ENCODE measurements at regions not wholly inside any gene's neighbourhood (a gene's known extent, or its start where the extent isn't known, plus 50 kb on each side); places are given as distances from the start of the nearest gene placed in this dataset.

DNA sequence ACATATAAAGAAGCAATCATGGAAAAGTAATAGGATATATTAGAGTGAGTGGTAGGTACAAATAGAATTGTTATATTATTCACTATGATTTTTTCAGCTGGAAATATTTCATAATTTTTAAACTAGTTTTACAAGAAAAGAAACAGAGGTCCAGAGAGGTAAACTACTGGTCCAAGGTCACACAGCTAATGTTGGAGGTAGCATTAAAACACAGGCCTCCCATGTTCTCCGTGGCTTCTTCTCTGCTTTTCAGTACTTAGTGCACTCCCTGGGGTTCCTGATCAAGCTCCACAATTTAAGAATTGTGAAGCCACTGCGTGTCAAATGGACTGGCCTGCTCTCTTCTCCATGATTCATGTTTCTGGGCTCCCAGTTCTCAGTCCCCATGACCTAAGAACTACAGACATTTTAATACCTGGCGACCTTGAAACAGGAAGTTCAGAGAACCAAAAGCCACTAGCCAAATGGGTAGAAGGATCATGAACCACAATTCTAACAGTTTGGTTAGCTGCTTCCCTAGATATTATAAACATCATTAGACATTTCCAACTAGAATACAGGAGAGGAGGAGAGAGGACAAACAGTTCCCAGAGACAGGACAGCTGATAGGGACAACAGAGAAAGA is 172.0 kb upstream of the KLF3 start:
- TF ChIP-seq ZNF274 (IDR thresholded peaks at IDR 0.05; ENCODE audit: low read depth, low read length) (no peak), SUZ12 (IDR thresholded peaks at IDR 0.05; ENCODE audit: extremely low read depth, insufficient read depth, insufficient read length) (no peak), YY1 (IDR thresholded peaks at IDR 0.05; ENCODE audit: insufficient read depth, insufficient read length) (no peak)
